Mucosa of descending colon (tissue), 3 donors: ENCODE measurements at regions not wholly inside any gene's neighbourhood (a gene's known extent, or its start where the extent isn't known, plus 50 kb on each side); places are given as distances from the start of the nearest gene placed in this dataset.

ENCODE experiments used
- ATAC-seq: fragments of 200-7000 bp; cut with Tn5 transposase; one replicate; pipeline ENCODE4 v1.9.1; 2020; ENCODE audit warnings: mild to moderate bottlenecking, moderate library complexity
- DNase-seq, 3 donors: peaks; one replicate each; pipeline ENCODE4 v3.0.0-alpha.2; 2020
- H3K36me3 ChIP-seq: fragments of 200-600 bp; one replicate; pipeline ENCODE4 v1.8.0; 2021; ENCODE audit warnings: low read depth, mild to moderate bottlenecking
- H3K4me1 ChIP-seq: fragments of 200-600 bp; one replicate; pipeline ENCODE4 v1.8.0; 2021; ENCODE audit warnings: low read depth, mild to moderate bottlenecking
- H3K4me3 ChIP-seq: fragments of 200-600 bp; one replicate; pipeline ENCODE4 v1.8.0; 2021; ENCODE audit warnings: mild to moderate bottlenecking
- H3K9me3 ChIP-seq: fragments of 200-600 bp; one replicate; pipeline ENCODE4 v1.8.0; 2021; ENCODE audit warnings: mild to moderate bottlenecking
- CTCF ChIP-seq: fragments of 200-600 bp; IDR thresholded peaks from one replicate; pipeline ENCODE4 v1.8.0; 2022; ENCODE audit warnings: antibody characterized with exemption, mild to moderate bottlenecking
- intact Hi-C, 2 donors: fragments of 100-400 bp; cut with DNase I in 1 of 2; cut with micrococcal nuclease in 1 of 2; formaldehyde crosslinking; loops; one replicate each; pipeline versions ENCODE4 v1.11.0 to v1.11.1; 2022; cut with DNase I, micrococcal nuclease
- donor health status: DM: no; HTN: no; CAD: no; lungs with moderate emphysema.
- donor health status: DM: no; HTN: no; CAD: no.
- donor health status: DM: no; HTN: yes; CAD: no.

GRCh38 chr6:163725008-163725941 is 310.8 kb downstream of the QKI start:
- TF ChIP-seq CTCF = no peak
- Histone ChIP-seq H3K4me1 (no peaks in the 10 kb centered on the region), H3K36me3 (no peaks in the 10 kb centered on the region), H3K4me3 (no peak overlapping the region), H3K9me3 (no peaks in the 10 kb centered on the region)
- no peak for DNase-seq
- intact Hi-C loops = no loop called here
- ATAC-seq = no peak

GRCh38 chr6:163724196-163724595 is 309.7 kb downstream of the QKI start:
- H3K4me3 ChIP-seq = no peak overlapping the region
- DNase-seq = no peak
- no peaks in the 10 kb centered on the region for H3K4me1 ChIP-seq
- no peaks in the 10 kb centered on the region for H3K36me3 ChIP-seq
- TF ChIP-seq CTCF = no peak
- no peak for ATAC-seq
- intact Hi-C loops = no loop called here
- no peaks in the 10 kb centered on the region for H3K9me3 ChIP-seq

GRCh38 chr6:163723759-163724158 is 309.2 kb downstream of the QKI start:
- intact Hi-C loops = no loop called here
- no peak for ATAC-seq
- no peak for TF ChIP-seq CTCF
- H3K36me3 ChIP-seq = no peaks in the 10 kb centered on the region
- no peak for DNase-seq
- H3K4me1 ChIP-seq = no peaks in the 10 kb centered on the region
- H3K9me3 ChIP-seq = no peaks in the 10 kb centered on the region
- H3K4me3 ChIP-seq = no peak overlapping the region

GRCh38 chr6:163721922-163722692 is 307.6 kb downstream of the QKI start:
- intact Hi-C loops = no loop called here
- H3K4me1 ChIP-seq = no peaks in the 10 kb centered on the region
- no peak overlapping the region for H3K4me3 ChIP-seq
- ATAC-seq = no peak
- H3K9me3 ChIP-seq = no peaks in the 10 kb centered on the region
- no peaks in the 10 kb centered on the region for H3K36me3 ChIP-seq
- DNase-seq = peak in 1 of 3 donors; percentile 34
- no peak for TF ChIP-seq CTCF

GRCh38 chr6:163721435-163721834 is 306.9 kb downstream of the QKI start:
- no peak for DNase-seq
- Histone ChIP-seq H3K4me3 (no peak overlapping the region), H3K9me3 (no peaks in the 10 kb centered on the region), H3K36me3 (no peaks in the 10 kb centered on the region), H3K4me1 (no peaks in the 10 kb centered on the region)
- ATAC-seq = no peak
- no peak for TF ChIP-seq CTCF
- intact Hi-C loops = no loop called here
